ENCODE measurements at regions not wholly inside any gene's neighbourhood (a gene's known extent, or its start where the extent isn't known, plus 50 kb on each side); places are given as distances from the start of the nearest gene placed in this dataset.
"Not testable (repeated sequence)": the region's sequence is repeated elsewhere in the genome, so short reads cannot be mapped to it uniquely, and the experiment has no call there.

DNA sequence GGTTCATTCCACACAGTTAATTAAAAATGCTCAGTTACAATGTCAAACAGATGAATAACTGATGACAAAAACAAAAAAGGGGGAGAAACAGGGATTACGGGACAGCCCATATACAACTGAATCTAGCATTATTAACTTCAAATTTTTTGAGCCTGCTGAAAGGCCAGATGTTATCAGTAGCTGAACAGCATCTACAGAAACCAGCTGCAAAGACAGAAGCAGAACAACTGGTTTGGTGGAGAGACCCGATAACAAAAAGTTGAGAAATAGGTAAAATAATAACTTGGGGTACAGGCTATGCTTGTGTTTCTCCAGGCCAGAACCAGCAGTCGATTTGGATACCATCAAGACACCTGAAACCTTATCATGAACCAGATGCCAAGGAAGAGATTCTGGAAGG is 109.8 kb downstream of the SEPTIN7 start:
- not testable (repeated sequence) for DNase-seq

GRCh38 chr7:35913350-35913749 is 112.5 kb downstream of the SEPTIN7 start:
- not testable (repeated sequence) for DNase-seq

DNA sequence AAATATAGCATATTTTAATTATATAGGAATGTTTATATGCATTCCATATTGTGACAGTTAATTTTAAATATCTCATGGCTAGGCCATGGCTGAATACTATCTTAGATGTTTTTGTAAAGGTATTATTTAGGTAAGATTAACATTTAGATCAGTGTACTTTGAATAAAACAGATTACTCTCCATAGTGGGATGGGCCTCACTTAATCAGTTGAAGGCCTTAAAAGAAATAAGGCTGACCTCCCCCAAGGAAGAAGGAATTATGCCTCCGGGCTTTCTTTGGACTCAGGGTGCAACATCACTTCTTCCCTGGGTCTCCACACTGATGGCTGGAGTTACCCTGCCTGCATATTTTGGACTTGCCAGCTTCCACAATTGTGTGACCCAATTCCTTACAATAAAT is 113.4 kb downstream of the SEPTIN7 start:
- not testable (repeated sequence) for DNase-seq

DNA sequence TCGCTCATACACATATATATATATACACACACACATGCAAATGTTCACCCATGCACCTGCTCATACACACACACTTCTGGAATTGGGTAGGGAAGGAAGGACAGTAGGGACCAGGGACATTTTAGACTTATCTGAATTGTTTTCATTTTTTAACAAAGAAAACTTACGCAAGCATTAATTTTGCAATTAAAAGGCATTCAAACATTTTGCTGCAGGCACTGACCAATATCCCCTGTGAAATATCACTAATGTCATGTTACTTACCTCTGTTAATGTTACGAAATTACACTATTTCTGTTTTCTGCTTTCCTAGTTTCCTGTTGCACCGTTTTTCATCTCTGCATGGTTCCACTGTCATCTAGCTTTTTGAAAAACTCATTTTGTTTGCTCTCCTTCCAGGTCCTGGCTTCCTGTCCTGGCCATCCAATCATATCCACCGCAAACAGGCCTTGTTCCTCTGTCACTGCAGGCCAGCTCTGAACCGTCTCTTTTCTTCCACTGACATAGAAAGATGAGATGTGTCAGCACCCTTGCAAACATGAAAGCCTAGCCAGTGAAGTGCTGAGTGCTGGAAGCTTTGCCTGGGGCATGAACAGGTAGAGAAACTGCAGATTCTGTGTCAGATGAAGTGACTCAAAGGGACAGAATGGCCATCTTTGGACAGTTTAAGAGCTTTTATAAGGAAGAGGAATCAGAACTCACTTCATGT is 114.5 kb downstream of the SEPTIN7 start:
- DNase-seq: not testable (repeated sequence)

DNA sequence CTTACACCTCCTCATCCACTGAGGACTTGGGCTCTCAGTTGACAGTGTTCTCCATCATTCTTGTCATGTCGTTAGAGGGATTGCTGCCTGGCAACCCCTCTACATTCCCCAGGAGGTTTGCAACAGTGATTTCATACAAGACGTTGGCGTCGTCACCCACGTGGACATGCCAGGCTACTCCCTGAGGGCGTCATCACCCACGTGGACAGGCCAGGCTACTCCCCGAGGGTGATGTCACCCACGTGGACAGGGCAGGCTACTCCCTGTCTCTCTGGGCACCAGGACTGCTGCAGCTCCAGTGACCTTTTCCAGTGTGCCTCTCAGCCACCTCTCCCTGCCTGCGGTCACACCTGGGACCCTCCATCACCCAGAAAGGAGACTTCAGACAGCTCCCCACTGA is 117.4 kb downstream of the SEPTIN7 start:
- not testable (repeated sequence) for DNase-seq

GRCh38 chr7:35919607-35920006 is 118.8 kb downstream of the SEPTIN7 start:
- not testable (repeated sequence) for DNase-seq

DNA sequence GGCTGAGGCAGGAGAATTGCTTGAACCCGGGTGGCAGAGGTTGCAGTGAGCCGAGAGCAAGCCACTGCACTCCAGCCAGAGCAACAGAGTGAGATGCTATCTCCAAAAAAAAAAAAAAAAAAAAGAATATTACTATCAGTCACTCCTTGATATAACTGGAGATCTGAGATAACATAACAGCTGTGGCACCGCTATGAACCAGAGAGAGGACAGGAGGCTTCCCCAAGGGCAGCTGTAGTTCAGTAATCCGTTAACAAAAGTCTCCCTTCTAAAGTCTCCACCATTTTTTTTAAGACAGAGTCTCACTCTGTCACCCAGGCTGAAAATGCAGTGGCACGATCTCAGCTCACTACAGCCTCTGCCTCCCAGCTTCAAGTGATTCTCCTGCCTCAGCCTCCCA is 120.5 kb downstream of the SEPTIN7 start:
- not testable (repeated sequence) for DNase-seq

DNA sequence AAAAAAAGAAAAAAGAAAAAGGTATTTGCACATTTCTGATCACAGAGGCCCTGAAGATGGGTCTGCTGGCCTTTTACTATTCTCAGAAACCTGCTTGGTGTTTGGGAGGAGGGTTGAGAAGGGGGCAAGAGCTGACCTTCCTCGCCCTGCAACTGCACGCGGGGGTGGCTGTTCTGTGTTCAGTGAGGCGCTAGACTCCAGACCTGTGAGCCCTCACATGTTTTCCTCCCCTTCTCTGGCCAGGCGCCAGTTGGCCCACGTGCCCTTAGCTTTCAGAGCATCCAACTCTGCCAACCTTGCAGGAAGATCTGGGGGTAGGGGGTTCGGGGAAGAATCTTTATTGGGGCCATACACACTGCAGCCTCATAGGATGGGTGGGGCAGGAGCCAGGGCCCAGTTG is 123.8 kb downstream of the SEPTIN7 start:
- DNase-seq: not testable (repeated sequence)

GRCh38 chr7:35926966-35927365 is 126.1 kb downstream of the SEPTIN7 start:
- not testable (repeated sequence) for DNase-seq

DNA sequence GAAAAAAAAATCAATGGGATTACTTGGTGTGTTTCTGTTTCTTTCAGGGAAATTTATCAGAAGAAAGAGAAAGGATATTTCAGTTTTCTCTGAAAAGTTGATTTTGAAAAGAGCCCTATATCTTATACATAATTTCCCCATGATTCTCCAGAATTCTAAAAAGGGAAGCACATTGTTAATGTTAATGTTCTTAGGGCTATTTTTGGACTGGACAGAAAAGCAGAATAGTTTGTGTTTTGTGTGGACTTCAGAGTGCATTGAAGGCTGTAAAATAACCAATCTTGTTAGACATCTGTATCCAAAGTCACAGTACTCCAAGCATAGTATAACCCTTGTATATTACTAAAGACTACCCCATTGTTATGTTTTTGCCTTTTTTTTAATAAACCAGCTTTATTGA is 130.3 kb downstream of the SEPTIN7 start:
- not testable (repeated sequence) for DNase-seq

DNA sequence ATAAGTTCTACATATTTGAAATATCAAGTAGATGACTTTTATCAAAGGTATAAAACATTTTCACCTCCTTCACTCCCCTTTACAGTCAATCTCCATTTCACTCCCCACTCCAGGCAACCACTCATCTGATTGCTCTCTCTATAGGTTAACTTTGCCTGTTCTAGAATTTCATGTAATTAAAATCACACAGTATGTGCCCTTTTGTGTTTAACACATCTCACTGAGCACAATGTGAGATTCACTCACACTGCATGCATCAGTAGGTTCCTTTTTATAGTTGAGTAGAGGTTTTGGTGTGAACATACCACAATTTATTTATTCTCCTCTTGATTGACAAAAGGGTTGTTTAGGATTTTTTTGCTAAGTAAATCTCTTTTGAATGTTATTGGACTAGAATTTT is 130.7 kb downstream of the SEPTIN7 start:
- DNase-seq: not testable (repeated sequence)

- DNase-seq: not testable (repeated sequence)
Measured at GRCh38 chr7:35940695-35941094, 139.8 kb downstream of the SEPTIN7 start.

DNA sequence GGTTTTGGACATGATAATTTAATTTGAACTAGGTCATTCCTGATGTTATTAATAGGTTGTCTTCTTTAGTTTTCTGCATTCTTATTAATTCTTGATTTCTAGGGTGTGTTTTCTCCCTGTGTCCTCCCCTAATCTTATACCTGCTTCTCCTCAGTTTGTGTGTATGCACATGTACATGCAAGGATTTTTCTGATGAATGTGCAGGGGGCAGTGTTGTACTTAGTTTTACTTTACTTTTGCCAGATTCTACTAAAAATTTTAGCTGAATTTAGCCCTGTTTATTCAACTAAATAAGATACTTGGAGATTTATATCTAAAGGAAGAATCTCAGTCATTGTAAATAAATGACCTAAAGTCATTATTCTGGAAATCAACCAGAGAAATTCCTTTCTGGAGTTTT is 144.8 kb downstream of the SEPTIN7 start:
- not testable (repeated sequence) for DNase-seq

DNA sequence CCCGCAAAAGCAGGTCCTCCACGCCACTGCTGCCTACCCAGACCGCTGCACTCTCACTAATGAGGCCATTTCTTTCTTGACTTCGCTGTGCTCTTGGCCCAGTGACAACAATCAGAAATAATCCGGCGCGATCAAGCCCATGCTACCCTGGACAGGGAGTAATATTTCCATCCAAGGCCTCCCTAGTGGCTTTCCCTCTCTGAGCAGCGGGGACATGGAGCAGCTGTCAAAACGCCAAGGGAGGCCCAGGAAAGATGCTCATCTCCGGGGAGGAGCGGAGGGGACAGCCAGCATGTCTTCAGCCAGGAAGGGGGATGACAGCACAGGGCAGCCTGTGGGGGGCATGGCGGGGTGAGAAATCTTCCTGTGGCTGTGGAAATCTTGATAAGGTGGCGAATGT is 154.9 kb downstream of the SEPTIN7 start:
- DNase-seq: not testable (repeated sequence)

DNA sequence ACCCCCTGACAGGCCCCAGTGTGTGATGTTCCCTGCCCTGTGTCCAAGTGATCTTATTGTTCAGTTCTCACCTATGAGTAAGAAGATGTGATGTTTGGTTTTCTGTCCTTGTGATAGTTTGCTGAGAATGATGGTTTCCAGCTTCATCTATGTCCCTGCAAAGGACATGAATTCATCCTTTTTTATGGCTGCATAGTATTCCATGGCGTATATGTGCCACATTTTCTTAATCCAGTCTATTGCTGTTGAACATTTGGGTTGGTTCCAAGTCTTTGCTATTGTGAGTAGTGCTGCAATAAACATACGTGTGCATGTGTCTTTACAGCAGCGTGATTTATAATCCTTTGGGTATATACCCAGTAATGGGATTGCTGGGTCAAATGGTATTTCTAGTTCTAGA is 156.1 kb downstream of the SEPTIN7 start:
- DNase-seq: not testable (repeated sequence)

DNA sequence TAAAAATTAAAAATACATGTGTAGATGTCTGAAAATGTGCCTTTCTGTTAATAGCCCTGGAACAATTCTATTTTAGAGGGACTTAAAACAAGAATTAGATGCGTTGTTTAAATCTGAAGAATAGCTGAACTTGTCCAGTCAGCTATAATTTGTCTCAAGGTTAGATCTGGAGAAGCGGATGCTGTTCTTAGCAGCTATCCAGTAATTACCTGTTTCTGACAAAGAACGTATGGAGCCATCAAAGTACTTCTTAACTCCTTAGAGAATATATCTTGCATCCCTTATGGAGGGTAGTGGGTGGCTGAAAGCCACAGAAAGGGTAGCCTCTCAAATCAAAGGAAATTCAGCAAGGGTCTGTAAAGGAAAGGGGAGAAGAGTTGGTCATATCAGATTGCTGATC is 160.4 kb downstream of the SEPTIN7 start:
- DNase-seq: not testable (repeated sequence)

GRCh38 chr7:35962607-35963006 is 161.8 kb downstream of the SEPTIN7 start:
- DNase-seq: not testable (repeated sequence)

GRCh38 chr7:35967366-35968139 is 166.7 kb downstream of the SEPTIN7 start:
- no peak for DNase-seq

DNA sequence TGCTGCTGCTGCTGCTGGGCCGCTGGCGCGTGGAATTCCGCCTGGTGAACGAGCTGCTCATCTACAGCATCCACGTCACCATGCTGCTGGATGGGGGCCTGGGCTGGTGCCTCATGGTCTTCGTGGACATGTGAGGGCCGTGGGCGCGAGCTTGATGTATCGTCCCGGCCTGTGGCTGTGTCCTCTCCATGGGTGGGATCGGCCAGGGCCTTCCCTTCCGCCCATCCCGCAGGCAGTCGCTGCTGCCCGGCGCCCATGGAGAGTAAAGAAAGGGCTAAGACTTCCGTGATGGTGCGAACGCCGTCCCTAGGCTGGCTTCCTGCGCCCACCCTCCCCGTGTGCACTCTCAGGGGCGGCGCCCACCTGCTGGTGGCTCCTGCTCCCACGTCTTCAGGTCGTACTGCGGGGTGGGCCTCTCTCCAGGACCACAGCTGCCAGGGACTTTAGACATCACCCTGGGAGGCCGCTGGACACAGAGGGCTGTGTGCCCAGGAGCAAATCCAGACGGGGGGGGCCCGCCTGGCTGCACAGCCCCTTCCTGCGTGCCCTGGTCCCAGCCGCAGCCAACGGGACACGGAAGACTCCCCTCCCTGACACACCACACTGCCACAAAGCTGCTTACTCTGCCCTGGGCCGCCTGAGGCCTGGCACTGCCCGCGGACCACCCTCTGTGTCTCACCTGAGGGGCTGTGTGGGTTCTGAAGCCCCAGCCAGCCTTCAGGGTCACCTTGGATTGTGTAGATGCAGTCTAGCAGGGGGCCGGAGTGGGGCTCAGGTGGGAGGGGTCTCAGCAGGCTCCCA is 167.5 kb downstream of the SEPTIN7 start:
- DNase-seq: no peak

DNA sequence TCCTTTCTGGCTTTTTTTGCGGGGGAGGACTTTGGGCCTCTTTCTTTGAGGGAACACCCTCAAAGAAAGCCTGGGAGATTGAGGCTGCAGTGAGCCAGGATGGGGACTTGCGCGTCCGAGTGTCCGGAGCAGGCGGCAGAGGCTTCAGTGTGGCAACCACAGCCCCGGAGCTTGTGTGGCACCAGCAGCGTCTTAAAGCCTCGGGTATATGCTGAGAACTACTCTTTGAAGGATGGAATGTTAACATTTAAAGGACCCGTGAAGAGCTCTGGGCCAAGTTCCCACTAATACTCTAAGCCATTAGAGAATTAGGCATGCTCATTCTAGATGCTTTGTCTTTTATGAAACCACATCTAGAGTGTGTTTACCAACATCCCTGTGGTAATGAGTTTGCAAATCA is 168.2 kb downstream of the SEPTIN7 start:
- DNase-seq: no peak

- no peak for DNase-seq
Measured at GRCh38 chr7:35970458-35970857, 169.6 kb downstream of the SEPTIN7 start.

GRCh38 chr7:35971133-35971891 is 170.5 kb downstream of the SEPTIN7 start:
- DNase-seq: no peak
